HG03354 (cell line): ENCODE measurements at regions not wholly inside any gene's neighbourhood (a gene's known extent, or its start where the extent isn't known, plus 50 kb on each side); places are given as distances from the start of the nearest gene placed in this dataset.

Source experiments
- ATAC-seq: cut with Tn5 transposase; IDR thresholded peaks from one replicate; pipeline ENCODE4 v1.9.1; 2021; ENCODE audit warnings: mild to moderate bottlenecking; ENCODE audit not compliant: unreplicated experiment, poor library complexity, severe bottlenecking

DNA sequence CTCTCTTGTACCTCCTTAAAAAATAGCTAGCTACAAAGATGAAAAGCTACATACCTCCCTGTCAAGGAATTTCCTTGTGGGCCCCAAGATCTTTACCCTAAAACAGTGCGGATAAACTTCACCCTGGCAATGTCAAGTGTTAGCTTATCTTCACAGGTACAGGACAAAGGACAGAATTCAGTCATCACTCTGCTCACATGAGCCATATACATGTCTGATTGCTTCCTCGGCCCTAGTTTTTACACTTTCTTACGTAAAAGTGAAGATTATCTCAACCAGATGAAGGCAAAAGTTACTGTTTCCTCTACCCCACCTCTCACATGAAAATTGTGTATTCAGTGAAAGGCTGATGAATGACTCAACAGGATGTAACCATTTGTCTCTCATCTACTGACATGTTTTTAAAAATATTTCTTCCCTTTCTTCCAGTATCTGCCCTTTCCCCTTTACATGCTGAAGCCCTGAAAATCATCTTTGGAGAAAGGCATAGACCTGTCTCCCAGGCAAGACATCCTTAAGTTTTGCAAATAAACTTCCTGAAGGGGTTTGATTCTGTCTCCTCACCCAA lies 890.1 kb downstream of the GALC start:
- ATAC-seq, result no peak

DNA sequence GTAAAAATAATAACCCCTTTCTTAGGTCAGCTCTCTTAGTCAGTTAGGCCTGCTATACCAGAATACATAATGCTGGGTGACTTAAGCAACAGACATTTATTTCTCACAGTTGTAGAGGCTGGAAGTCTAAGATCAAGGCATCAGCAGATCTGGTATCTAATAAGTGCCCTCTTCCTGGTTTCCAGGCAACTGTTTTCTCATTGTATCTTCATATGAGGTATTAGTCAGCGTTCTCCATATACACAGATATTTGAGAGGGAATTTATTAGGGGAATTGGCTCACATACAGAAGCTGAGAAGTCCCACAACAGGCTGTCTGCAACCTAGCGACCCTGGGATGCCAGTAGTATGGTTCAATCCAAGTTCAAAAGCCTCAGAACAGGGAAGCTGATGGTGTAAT lies 896.0 kb downstream of the GALC start:
- no peak for ATAC-seq

DNA sequence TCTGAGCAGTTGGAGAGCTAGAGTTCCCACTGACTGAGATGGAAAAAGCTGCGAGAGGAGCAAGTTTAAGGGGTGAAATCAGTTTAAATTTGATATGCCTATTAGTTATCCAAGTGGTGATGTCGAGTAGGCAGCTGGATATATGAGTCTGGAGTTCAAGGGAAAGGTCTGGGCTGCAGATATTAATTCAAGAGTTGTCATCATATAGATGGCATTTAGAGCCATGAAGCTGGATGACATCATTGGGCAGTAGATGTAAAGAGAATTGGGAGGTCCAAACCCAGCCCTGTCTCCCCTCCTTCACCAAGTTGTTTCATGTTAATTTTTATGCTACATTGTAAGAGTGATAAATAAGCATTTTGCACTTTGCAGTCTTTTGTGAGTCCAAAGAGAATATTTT lies 898.1 kb downstream of the GALC start:
- no peak for ATAC-seq

DNA sequence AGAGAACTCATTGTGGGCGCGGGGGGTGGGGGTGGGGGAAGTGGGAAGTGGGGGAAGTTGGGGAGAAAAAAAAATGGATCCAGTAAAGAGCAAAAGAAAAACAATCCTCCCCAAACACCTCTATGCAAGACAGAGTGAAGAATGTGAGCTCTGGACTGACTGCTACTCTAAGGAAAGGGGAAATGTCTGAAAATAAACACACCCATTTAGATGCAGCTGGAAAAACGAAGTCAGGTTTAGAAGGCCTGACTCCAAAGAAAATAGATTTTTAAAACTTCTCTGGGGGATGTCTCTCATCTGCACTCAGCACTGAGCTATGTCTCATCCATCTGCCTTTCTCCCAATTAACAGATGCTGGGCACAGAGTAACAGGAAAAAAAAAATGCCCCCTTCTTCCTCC lies 904.4 kb downstream of the GALC start:
- no peak for ATAC-seq

DNA sequence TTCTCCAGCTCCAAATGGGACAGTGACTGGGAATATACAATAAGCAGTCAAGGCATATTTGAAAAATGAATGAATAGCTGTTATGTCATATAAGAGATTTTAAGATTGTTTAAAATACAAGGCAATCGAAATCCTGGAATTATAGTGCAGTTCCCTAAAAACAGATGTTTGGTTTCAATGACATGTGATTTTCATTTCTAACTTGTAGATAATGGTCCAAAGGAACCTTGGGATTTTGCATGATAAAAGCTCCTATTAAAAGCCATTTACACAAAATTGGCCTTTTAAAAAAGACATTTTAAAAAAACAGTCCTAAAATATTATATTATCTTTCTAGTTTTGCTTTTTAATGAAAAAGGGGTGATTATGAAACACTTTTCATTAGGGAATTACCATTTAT lies 905.1 kb downstream of the GALC start:
- ATAC-seq, result no peak

DNA sequence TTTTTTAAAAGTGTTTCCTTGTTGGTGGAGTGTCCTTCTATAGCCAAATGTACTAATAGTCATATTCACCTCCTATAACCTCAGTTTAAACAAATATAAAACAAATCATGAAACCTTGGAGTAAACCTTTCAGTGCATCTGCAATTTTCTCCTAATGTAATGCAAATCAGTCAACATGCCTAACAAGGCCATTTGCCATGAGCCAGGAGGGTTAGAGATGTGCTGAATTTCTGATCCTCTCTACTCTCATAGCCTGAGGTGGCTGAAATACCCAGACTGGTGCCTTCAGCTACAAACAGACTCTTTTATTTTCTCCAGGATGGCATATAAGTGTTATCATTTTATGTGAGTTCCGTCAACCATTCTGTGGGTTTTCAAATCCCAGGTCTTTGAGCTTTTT lies 908.1 kb downstream of the GALC start:
- ATAC-seq, result no peak

DNA sequence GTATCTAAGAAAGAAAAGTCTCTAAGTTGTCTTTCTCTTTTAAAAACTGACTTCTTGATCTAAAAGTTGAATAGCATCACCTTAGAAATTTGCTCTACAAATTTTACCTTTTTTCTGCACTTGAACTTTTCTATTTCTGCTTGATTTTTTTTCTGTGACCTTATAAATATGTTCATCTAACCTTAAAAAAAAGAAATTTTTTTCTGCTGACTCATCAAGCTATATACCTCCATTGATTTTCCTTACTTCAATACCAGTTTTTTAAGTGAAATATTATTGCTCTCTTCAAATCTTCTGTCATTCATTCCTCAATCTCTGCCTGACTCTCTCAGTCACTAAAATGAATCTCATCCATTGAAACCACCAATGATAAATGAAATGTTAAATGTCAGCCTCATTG lies 910.1 kb downstream of the GALC start:
- ATAC-seq, result no peak

DNA sequence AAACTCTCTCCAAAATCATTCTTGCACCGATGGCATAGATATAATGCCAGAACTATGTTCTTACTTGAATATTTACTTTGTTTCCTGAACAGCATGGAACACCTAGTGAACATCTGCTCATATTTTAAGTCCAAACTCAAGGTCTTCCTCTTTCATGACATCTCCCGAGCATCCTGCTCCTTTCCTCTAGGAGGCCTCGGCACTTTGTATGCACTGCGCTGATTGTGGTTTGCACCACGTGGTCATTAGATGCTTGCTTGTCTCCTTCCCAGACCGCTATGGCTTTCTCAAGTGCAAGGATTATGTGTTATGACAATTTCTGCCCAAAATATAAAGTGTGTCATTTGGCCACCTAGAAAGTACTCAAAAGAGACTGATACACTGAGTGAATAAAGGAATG lies 912.0 kb downstream of the GALC start:
- no peak for ATAC-seq

DNA sequence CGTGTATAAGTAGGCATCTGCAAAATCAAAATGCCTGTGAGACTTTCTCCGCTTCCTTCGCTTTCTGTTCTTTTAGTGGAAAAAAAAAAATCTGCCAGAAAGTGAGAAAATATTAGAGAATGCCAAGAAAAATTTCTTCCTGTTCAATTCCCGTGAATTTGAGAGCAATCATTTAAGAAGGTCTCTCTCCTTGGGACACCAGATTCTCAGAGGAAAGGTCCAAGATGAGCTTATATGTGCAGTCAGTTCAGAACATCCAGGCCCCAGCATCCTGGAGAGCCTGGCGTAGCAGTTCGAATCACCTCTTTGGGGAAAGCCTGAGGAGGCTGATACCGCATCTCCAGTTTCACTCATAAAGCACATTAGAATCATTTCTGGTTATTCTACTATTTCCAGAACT lies 912.8 kb downstream of the GALC start:
- ATAC-seq, result no peak

DNA sequence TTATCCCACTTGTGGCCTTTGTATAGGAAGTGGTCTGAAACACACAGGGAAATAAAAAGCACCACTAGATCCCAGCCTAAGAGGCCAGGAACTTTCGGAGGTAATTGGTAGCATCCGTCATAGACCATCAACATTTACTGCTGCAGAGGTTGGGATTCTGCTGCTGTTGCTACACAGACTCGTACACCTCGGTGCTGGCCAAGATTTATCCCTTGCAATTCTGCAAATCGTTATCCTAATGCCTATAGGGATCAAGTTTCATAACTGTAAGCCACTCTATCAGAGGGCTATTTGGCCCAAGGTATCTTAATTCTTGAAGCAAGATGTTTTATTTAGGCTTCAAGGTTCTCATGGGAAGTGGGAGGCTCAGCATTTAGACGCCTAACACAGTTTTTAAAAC lies 913.6 kb downstream of the GALC start:
- ATAC-seq, result no peak

DNA sequence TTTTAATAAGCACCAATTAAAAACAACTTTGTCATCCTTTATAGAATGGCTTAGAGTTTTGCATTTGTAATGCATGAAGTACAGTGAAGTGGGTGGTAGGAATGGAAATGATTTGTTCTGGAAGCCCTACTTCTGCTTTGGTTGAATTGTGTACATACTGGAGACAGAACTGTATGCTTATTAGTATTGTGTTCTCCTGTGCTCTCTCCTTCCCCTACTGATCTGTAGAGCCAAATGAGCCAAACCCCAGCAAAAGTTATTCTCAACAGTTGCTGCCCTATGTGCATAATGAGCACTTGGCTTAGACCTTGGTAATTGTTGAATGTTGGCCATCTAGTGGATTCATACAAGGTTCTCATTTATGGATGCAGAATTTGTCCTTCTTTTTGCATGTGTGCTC lies 916.1 kb downstream of the GALC start:
- no peak for ATAC-seq

DNA sequence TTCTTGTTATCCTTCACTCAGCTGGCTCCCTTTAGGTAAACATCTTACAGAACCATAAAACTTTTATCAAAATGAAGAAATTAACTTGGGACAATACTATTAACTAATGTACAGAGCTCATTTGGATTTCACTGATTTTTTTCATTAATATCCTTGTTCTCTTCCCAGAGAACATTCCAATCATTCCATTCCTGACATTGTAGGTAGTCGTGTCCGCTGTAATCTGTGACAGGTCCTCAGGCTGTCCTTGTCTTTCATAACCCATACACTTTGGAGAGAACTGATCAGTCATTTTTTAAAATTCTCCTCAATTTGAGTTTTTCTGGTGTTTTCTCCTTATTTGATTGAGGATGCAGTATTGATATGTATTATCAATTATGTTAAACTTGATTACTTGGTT lies 916.8 kb downstream of the GALC start:
- no peak for ATAC-seq

DNA sequence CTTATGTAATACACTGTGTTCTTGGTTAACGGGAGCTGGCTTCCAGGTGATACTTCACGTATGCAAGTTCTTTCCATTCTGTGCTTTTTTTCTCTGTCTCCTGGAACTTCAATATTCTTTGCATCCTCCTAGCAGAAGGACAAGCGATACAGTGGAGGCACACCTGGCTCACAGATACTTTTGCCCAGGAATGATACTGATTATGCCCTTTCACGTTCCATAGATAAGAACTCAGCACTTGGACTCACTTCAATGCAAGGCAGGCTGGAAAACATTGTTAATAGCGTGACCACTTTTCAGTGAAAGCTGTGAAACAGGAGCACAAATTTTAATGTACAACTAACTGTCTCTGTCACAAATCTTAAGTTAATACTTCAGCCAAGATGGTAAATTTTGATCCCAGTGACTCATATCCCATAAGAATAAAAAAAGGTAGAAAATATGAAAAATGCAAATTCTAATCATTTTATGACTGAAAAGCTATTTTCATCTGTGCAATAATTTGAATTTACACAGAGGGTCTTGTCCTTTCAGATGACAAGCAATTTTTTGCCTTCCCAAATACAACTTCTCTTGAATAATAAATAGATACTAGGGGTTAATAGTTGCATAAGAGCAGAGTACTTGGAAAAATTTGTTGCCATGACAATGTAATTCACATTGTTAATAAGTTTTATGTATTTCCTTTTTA lies 919.0 kb downstream of the GALC start:
- ATAC-seq, result no peak

DNA sequence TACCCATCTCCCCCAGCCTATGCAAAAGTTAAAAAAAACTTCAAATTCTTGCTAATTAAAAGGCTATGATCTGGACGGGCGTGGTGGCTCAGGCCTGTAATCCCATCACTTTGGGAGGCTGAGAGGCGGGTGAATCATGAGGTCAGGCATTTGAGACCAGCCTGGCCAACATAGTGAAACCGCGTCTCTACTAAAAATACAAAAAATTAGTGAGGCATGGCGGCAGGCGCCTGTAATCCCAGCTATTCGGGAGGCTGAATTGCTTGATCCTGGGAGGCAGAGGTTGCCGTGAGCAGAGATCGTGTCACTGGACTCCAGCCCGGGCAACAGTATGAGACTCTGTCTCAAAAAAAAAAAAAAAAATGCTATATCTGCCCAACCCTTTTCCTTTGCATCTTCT lies 925.4 kb downstream of the GALC start:
- ATAC-seq, result no peak

DNA sequence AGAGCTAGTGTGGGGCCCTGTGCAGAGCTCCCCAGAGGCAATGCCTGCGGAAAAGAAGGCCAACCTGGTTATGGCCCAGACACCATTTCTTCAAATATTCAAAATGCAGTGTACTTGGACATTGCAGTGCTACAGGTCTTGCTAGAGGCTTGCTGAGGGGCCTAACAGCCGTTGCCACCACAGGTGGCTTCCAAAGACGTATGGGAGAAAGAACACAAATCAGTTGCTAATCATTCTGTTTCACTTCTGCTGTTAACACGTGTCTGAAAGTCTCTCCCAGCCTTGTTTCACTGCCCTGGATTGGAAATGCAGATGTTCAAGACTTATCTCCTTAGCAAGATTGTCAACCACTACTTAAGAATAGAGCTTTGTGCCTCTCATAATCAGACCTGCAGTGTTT lies 925.9 kb downstream of the GALC start:
- ATAC-seq, result no peak

DNA sequence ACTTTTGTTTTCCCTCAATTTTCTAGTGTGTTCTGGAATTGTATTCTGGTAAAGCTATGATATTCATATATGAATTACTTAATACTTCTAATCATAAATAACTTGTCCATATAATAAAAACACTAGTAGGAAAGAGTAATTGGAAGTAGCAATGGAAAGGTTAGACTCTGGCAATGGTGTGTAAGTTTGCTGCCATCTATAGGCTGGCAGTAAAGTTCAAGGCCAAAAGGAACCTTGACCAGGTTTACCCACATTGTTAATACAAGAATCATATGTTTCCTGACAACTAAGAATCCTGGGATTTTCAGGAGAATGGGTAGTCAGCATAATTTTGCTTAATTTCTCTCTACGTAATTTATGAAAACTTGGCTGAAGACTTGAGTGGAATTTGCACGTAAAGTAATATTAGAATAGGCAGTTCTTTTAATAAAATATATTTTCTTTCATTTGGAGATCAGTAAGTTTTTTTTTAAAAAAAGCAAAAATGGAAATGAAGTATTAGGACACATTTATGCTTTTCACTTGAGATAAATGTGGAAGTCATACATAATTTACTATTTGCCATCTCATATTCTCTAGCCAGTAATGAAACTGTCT lies 926.7 kb downstream of the GALC start:
- ATAC-seq, result no peak

DNA sequence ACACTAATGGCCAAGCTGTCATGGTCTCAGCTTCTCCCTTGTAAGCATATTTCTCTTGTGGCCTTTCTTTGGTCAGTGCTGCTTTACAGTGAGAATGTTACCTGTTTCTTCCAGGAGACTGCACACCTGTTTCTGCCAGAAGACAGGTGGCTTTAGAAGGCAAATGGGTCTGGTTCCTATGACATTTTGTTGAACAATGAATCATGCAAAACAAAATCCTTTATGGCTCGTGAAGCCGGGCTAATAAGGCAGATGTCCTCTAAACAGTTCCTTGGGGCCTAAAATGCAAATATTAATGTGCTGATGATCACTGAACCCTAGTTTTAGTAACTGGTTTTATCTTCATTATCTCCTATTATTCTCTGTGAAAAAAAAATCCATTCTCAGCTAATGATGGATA lies 927.6 kb downstream of the GALC start:
- ATAC-seq, result no peak

DNA sequence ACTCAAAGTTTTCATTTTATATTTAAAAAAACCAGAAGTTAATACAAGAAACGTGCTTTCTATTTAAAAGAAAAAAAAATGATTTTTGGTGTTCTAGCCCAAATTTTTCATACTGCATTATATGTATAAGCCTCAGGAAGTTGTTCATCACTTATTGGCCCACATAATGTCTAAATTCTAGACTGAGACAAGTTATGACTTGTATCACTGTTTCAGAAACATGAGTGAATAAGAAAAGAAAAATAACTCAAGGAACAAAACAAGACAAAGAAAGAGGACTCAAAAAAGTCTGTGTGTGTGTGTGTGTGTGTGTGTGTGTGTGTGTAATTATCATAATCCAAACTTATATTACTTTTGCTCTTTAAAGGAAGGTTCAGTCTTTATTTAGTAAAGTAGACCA lies 929.8 kb downstream of the GALC start:
- ATAC-seq, result no peak

DNA sequence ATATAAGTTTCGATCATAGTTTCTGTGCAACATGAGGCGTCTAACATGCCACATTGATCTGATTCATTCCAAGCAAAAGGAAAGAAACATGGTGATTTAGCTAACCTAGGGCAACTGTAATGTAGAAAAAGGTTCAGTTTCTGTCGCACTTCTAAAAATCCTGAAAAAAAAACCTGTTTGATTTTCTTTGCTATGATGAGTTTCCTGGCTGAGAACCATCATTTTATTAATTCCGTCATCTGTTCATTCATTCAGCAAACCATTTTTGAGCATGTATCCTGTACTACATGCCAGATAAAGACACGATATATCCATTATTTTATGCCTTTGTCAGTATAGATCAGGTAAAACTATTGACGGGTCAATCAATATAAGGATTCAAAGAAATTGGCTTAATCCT lies 932.6 kb downstream of the GALC start:
- no peak for ATAC-seq

DNA sequence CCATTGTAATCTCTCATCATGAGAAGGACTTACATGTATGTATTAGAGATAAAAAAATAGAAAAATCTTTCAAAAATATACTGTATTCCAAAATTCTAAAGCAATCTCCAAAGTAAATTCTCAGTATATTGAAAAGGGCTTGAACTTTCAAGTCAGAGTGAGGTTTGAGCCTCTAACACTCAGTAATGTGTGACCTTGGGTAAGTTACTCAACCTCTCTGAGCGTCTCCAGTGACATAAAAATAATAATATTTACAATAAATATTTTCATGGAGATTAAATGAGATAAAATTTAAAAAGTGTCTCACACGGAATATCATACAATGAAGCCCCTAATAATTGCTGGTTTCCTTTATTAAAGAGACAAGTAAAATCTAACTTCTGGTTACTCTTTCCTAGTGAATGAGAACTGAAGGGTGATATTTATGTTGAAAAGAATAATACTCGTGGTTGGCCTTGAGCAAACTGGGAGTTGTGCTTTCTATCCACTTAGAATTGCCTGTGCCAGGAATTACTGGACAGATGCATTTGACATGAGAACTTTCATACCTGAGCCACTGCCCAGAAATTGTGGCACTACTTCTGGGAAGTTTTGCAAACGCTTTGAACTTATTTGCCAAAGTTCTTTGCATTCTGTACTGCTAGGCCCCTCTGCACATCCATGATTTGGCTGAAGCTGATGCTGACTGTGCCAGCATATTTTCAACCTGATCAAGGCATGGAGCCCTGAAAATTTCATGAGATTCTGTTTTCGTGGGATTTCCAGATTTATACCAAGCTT lies 933.7 kb downstream of the GALC start:
- no peak for ATAC-seq

DNA sequence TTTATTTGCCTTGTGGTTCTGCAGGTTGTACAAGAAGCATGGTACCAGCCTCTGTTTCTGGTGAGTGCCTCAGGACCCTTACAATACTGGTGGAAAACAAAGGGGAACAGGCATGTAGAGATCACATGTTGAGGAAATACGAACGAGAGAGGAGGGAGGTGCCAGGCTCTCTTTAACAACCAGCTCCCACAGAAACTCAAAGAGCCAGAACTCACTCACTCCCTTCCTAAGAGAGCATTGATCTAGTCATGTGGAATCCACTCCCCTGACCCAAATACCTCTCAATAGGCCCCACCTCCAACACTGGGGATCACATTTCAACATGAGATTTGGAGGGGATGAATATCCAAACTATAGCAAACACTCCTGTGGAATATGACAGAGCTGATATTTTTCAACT lies 938.0 kb downstream of the GALC start:
- ATAC-seq, result no peak
